Astrocyte of the cerebellum (primary cell): ENCODE measurements at regions not wholly inside any gene's neighbourhood (a gene's known extent, or its start where the extent isn't known, plus 50 kb on each side); places are given as distances from the start of the nearest gene placed in this dataset.

ENCODE experiments used
- DNase-seq: peaks from one replicate; pipeline ENCODE4 v3.0.0-alpha.2; 2011; ENCODE audit warnings: low read depth
- H3K4me3 ChIP-seq: 2 replicates; pipeline ENCODE4 v1.5.1; 2011; ENCODE audit warnings: mild to moderate bottlenecking, low read depth, low read length, moderate library complexity
- CTCF ChIP-seq: IDR thresholded peaks from 2 replicates; pipeline ENCODE4 v1.5.1; 2012; ENCODE audit warnings: low read length, low read depth, moderate library complexity, mild to moderate bottlenecking; ENCODE audit errors: missing control alignments
- in situ Hi-C: cut with HindIII; loops from 2 replicates; pipeline ENCODE4 v1.10.0; 2017; ENCODE audit warnings: low sequenced_read_pairs

GRCh38 chr10:120266022-120266421 is 191.0 kb upstream of the PLPP4 start:
- in situ Hi-C loops = no loop called here
- DNase-seq = no peak
- TF ChIP-seq CTCF = no peak
- no peak overlapping the region for H3K4me3 ChIP-seq

- in situ Hi-C loops = no loop called here
- no peak for DNase-seq
- H3K4me3 ChIP-seq = no peak overlapping the region
- no peak for TF ChIP-seq CTCF
Measured at GRCh38 chr10:120270906-120271305, 186.1 kb upstream of the PLPP4 start.

- no peak for DNase-seq
- in situ Hi-C loops = no loop called here
- no peak for TF ChIP-seq CTCF
Measured at GRCh38 chr10:120271696-120272095, 185.3 kb upstream of the PLPP4 start.

GRCh38 chr10:120272350-120272749 is 184.7 kb upstream of the PLPP4 start:
- in situ Hi-C loops = no loop called here
- H3K4me3 ChIP-seq = no peak overlapping the region
- no peak for DNase-seq
- TF ChIP-seq CTCF = no peak

More at GRCh38 chr10:120271696-120272095, 185.3 kb upstream of the PLPP4 start:
- H3K4me3 ChIP-seq = no peak overlapping the region

- no peak for DNase-seq
- in situ Hi-C loops = no loop called here
- no peak overlapping the region for H3K4me3 ChIP-seq
- no peak for TF ChIP-seq CTCF
Measured at GRCh38 chr10:120278069-120278468, 179.0 kb upstream of the PLPP4 start.

GRCh38 chr10:120279196-120279595 is 177.8 kb upstream of the PLPP4 start:
- in situ Hi-C loops = no loop called here
- DNase-seq = no peak
- TF ChIP-seq CTCF = no peak
- no peak overlapping the region for H3K4me3 ChIP-seq

- no peak overlapping the region for H3K4me3 ChIP-seq
- no peak for TF ChIP-seq CTCF
- DNase-seq = no peak
- in situ Hi-C loops = no loop called here
Measured at GRCh38 chr10:120282421-120282820, 174.6 kb upstream of the PLPP4 start.
